Pancreas (tissue), 10 donors: ENCODE measurements at regions not wholly inside any gene's neighbourhood (a gene's known extent, or its start where the extent isn't known, plus 50 kb on each side); places are given as distances from the start of the nearest gene placed in this dataset.

Experiments
- ATAC-seq, 4 donors: fragments of 200-7000 bp; cut with Tn5 transposase; one replicate each; pipeline versions ENCODE4 v1.8.0 to v1.9.1; 2020; ENCODE audit warnings: mild to moderate bottlenecking in 4 of 4, moderate library complexity in 4 of 4
- DNase-seq, 6 donors: peaks; one replicate each; pipeline ENCODE4 v3.0.0-alpha.2; 2020
- FAIRE-seq: peaks from 2 replicates; lab custom pipeline; 2012; peaks lifted over from hg19 to GRCh38; lab: Jason Lieb, UNC
- H3K27ac ChIP-seq, 4 donors: fragments of 200-600 bp; sonication (generic); 1 replicate in 3 of 4; 2 replicates in 1 of 4; pipeline versions ENCODE4 v1.5.0 to v1.8.0; 2020
- H3K27me3 ChIP-seq, 4 donors: fragments of 200-600 bp; one replicate each; pipeline ENCODE4 v1.8.0; 2021
- H3K36me3 ChIP-seq, 3 donors: fragments of 200-600 bp; sonication (generic) in 1 of 3; one replicate each; pipeline versions ENCODE4 v1.5.0 to v1.8.0; 2020 to 2021
- H3K4me1 ChIP-seq, 3 donors: fragments of 200-600 bp; one replicate each; pipeline ENCODE4 v1.8.0; 2021
- H3K4me3 ChIP-seq, 4 donors: fragments of 200-600 bp; sonication (generic) in 2 of 4; one replicate each; pipeline versions ENCODE4 v1.5.0 to v1.8.0; 2020 to 2021
- H3K9me3 ChIP-seq, 4 donors: fragments of 200-600 bp; one replicate each; pipeline ENCODE4 v1.8.0; 2021
- CTCF ChIP-seq, 4 donors: fragments of 200-600 bp; sonication (generic) in 3 of 4; IDR thresholded peaks; one replicate each; pipeline versions ENCODE4 v1.5.0 to v1.8.0; 2021; ENCODE audit warnings: antibody characterized with exemption in 4 of 4
- WGBS, 2 donors: extraction: QIAGEN DNeasy Blood & Tissue Kit; methylation state at CpG; one replicate each; pipeline ENCODE4 v1.1.7; 2013; 5-methylcytosine and 5-hydroxymethylcytosine counted together
- intact Hi-C, 3 donors: fragments of 100-400 bp; cut with DNase I; formaldehyde crosslinking; loops; one replicate each; pipeline versions ENCODE4 v1.11.1 to v1.14.2; 2022
- donor health status: healthy with polysubstance abuse.
- donor health status: DM: no; HTN: no; CAD: no; lungs with moderate emphysema.
- donor health status: DM: no; HTN: no; CAD: no.
- donor health status: control.
- donor health status: control.
- donor health status: Bipolar disorder and iron deficiency.
- donor health status: DM: yes; HTN: yes; CAD: no.
- donor health status: DM: no; HTN: no; CAD: no.
- donor health status: DM: no; HTN: no; CAD: no.
- donor health status: DM: yes; HTN: yes; CAD: no.

DNA sequence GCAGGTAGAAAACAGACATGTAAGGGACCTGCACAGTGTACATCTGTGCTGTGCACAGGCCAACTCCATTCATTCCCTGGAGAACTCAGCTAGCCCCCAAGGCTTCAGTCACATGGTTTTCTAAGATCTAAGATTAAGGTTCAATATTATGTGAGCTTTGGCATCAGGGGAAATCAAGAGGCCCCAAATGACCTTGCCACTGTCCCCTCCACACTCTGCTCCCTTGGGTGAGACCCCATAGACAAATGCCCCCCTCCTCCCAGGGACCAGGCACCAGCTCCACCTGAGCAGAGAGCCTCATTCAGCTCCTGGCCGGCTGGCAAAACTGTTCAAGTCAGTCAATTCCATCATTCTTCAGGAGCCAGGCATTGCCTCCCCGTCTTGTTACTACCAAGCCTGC, 93.6 kb upstream of the TMEM18 start:
- H3K36me3 ChIP-seq: no peaks in the 10 kb centered on the region
- ATAC-seq (no peak), DNase-seq (no peak), FAIRE-seq (no peak)
- intact Hi-C loops: no loop called here
- H3K9me3 ChIP-seq: no peaks in the 10 kb centered on the region
- H3K27me3 ChIP-seq: no peaks in the 10 kb centered on the region
- WGBS, 2 donors: 82 to 89% methylated on average over 2 of the region's 2 CpGs
- no peak overlapping the region for H3K4me3 ChIP-seq
- no peaks in the 10 kb centered on the region for H3K4me1 ChIP-seq
- no peak for TF ChIP-seq CTCF (IDR thresholded peaks at IDR 0.05)
- H3K27ac ChIP-seq: no peak overlapping the region

GRCh38 chr2:769771-770170, 92.6 kb upstream of the TMEM18 start:
- H3K27me3 ChIP-seq: no peaks in the 10 kb centered on the region
- intact Hi-C loops: no loop called here
- WGBS, 2 donors: 76 to 79% methylated on average over 2 of the region's 2 CpGs

GRCh38 chr2:768451-768850, 91.2 kb upstream of the TMEM18 start:
- no peaks in the 10 kb centered on the region for H3K4me1 ChIP-seq
- no peaks in the 10 kb centered on the region for H3K9me3 ChIP-seq
- FAIRE-seq (no peak), ATAC-seq (no peak), DNase-seq (no peak)
- 57 to 67% methylated on average over 10 of the region's 10 CpGs for WGBS, 2 donors
- H3K27ac ChIP-seq: no peak overlapping the region
- intact Hi-C loops: no loop called here
- H3K36me3 ChIP-seq: no peaks in the 10 kb centered on the region
- H3K4me3 ChIP-seq: no peak overlapping the region
- H3K27me3 ChIP-seq: no peaks in the 10 kb centered on the region
- TF ChIP-seq CTCF (IDR thresholded peaks at IDR 0.05): no peak

More at GRCh38 chr2:769771-770170, 92.6 kb upstream of the TMEM18 start:
- H3K36me3 ChIP-seq: no peaks in the 10 kb centered on the region
- DNase-seq (no peak), FAIRE-seq (no peak), ATAC-seq (no peak)
- no peaks in the 10 kb centered on the region for H3K9me3 ChIP-seq
- H3K27ac ChIP-seq: no peak overlapping the region
- no peak for TF ChIP-seq CTCF (IDR thresholded peaks at IDR 0.05)
- no peaks in the 10 kb centered on the region for H3K4me1 ChIP-seq
- H3K4me3 ChIP-seq: no peak overlapping the region

- Histone ChIP-seq H3K9me3 (no peaks in the 10 kb centered on the region), H3K27ac (no peak overlapping the region), H3K27me3 (no peaks in the 10 kb centered on the region), H3K36me3 (no peaks in the 10 kb centered on the region), H3K4me1 (no peaks in the 10 kb centered on the region), H3K4me3 (no peak overlapping the region)
- ATAC-seq (no peak), DNase-seq (no peak), FAIRE-seq (no peak)
- no peak for TF ChIP-seq CTCF (IDR thresholded peaks at IDR 0.05)
- intact Hi-C loops: no loop called here
- 73 to 75% methylated on average over 4 of the region's 4 CpGs for WGBS, 2 donors
Measured at GRCh38 chr2:767944-768343, 90.7 kb upstream of the TMEM18 start.

- no peak for FAIRE-seq
- no peak for ATAC-seq
- no peak for DNase-seq
- Histone ChIP-seq H3K9me3 (no peaks in the 10 kb centered on the region), H3K4me3 (no peak overlapping the region), H3K27ac (no peak overlapping the region), H3K27me3 (no peaks in the 10 kb centered on the region), H3K36me3 (no peaks in the 10 kb centered on the region), H3K4me1 (no peaks in the 10 kb centered on the region)
- no peak for TF ChIP-seq CTCF (IDR thresholded peaks at IDR 0.05)
- intact Hi-C loops: no loop called here
- WGBS, 2 donors: 45 to 47% methylated on average over 9 of the region's 9 CpGs
Measured at GRCh38 chr2:767440-767839, 90.2 kb upstream of the TMEM18 start.
